Tibial artery (tissue), 4 donors: ENCODE measurements at regions not wholly inside any gene's neighbourhood (a gene's known extent, or its start where the extent isn't known, plus 50 kb on each side); places are given as distances from the start of the nearest gene placed in this dataset.
"Not testable (repeated sequence)": the region's sequence is repeated elsewhere in the genome, so short reads cannot be mapped to it uniquely, and the experiment has no call there.

ENCODE experiments used
- DNase-seq, 2 donors: peaks; one replicate each; pipeline ENCODE4 v3.0.0-alpha.2; 2019
- H3K27ac ChIP-seq, 2 donors: fragments of 200-600 bp; sonication (generic) in 1 of 2; 1 replicate in 1 of 2; 2 replicates in 1 of 2; pipeline ENCODE4 v1.5.1; 2018 to 2019; ENCODE audit warnings: mild to moderate bottlenecking in 1 of 2
- H3K27me3 ChIP-seq, 2 donors: fragments of 200-600 bp; sonication (generic) in 1 of 2; one replicate each; pipeline versions ENCODE4 v1.5.1 to v1.6.0; 2016 to 2019
- H3K36me3 ChIP-seq, 3 donors: fragments of 200-600 bp; sonication (generic) in 2 of 3; one replicate each; pipeline ENCODE4 v1.5.1; 2016 to 2019; ENCODE audit warnings: mild to moderate bottlenecking in 2 of 3
- H3K4me1 ChIP-seq, 4 donors: fragments of 200-600 bp; sonication (generic) in 2 of 4; 1 replicate in 3 of 4; 2 replicates in 1 of 4; pipeline ENCODE4 v1.5.1; 2016 to 2019
- H3K4me3 ChIP-seq, 2 donors: fragments of 200-600 bp; sonication (generic) in 1 of 2; 1 replicate in 1 of 2; 2 replicates in 1 of 2; pipeline ENCODE4 v1.5.1; 2018 to 2019; ENCODE audit warnings: mild to moderate bottlenecking in 2 of 2
- H3K9me3 ChIP-seq, 3 donors: fragments of 200-600 bp; sonication (generic) in 1 of 3; one replicate each; pipeline ENCODE4 v1.5.1; 2016 to 2019
- intact Hi-C: fragments of 100-400 bp; cut with DNase I; formaldehyde crosslinking; loops from one replicate; pipeline ENCODE4 v1.15.0; 2023; ENCODE audit warnings: low total_unique reads
- TF ChIP-seq, protein P1 (sequence below), 2 experiments: fragments of 200-600 bp in 1 of 2; fragments of 450-650 bp in 1 of 2; IDR thresholded peaks; one replicate each; pipeline ENCODE4 v1.5.1; 2017 to 2019; ENCODE audit warnings: antibody characterized with exemption in 2 of 2, mild to moderate bottlenecking in 1 of 2, moderate library complexity in 1 of 2

DNA sequence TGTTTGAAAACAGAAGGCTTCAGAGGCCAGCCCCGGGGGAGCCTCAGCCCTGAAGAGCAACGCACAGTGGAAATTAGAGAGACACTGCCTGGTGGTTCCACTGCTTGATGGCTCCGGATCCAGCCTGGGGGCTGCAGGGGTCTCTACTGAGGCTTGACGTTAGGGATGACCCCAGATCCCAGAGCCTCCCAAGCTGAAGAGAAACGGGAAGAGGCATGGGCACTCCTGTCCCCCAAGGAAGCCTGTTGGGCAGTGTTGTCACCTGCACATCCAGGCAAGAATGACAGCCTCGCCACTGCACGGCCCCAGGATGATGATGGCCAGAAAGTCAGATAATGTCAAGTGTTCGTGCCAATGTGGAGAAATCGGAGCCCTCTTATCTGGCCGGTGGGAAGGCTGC, 56.8 kb upstream of the FGF3 start:
- H3K4me1 ChIP-seq = peaks cover 0 to 10% (median 7%) of the 10 kb centered on the region in 4 donors
- DNase-seq = peak in 1 of 2 donors; percentile 51
- no peaks in the 10 kb centered on the region for H3K9me3 ChIP-seq
- peaks cover 0 to 26% of the 10 kb centered on the region in 2 donors for H3K27me3 ChIP-seq
- intact Hi-C loops = no loop called here
- TF ChIP-seq, protein P1, sequence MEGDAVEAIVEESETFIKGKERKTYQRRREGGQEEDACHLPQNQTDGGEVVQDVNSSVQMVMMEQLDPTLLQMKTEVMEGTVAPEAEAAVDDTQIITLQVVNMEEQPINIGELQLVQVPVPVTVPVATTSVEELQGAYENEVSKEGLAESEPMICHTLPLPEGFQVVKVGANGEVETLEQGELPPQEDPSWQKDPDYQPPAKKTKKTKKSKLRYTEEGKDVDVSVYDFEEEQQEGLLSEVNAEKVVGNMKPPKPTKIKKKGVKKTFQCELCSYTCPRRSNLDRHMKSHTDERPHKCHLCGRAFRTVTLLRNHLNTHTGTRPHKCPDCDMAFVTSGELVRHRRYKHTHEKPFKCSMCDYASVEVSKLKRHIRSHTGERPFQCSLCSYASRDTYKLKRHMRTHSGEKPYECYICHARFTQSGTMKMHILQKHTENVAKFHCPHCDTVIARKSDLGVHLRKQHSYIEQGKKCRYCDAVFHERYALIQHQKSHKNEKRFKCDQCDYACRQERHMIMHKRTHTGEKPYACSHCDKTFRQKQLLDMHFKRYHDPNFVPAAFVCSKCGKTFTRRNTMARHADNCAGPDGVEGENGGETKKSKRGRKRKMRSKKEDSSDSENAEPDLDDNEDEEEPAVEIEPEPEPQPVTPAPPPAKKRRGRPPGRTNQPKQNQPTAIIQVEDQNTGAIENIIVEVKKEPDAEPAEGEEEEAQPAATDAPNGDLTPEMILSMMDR (IDR thresholded peaks at IDR 0.05) = no peak
- H3K27ac ChIP-seq = no peak overlapping the region
- H3K4me3 ChIP-seq = no peak overlapping the region
- no peaks in the 10 kb centered on the region for H3K36me3 ChIP-seq

DNA sequence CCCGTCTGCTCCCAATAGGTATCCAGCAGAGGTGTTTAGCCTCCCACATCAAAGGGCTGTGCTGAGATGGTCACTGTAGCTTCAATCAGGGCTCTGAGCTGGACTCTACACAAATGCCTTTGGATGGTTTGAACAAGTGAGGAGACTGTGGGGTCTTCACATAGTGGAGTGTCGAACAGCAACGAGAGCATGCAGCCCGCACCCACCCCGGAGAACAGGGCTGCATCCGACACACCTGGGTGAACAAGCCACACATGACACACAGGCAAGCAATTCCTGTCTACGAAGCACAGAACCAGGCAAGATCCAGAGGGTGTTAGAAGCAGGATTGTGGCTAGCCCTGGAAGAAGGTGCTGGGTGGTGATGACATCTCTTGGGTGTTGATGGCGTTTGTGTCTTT, 58.0 kb upstream of the FGF3 start:
- no peaks in the 10 kb centered on the region for H3K9me3 ChIP-seq
- peaks cover 0 to 37% of the 10 kb centered on the region in 2 donors for H3K27me3 ChIP-seq
- DNase-seq = peak in 1 of 2 donors; percentile 39
- TF ChIP-seq, protein P1 (IDR thresholded peaks at IDR 0.05) = no peak
- no peaks in the 10 kb centered on the region for H3K36me3 ChIP-seq
- intact Hi-C loops = no loop called here
- peaks cover 0 to 10% (median 7%) of the 10 kb centered on the region in 4 donors for H3K4me1 ChIP-seq
- no peak overlapping the region for H3K4me3 ChIP-seq
- H3K27ac ChIP-seq = no peak overlapping the region

DNA sequence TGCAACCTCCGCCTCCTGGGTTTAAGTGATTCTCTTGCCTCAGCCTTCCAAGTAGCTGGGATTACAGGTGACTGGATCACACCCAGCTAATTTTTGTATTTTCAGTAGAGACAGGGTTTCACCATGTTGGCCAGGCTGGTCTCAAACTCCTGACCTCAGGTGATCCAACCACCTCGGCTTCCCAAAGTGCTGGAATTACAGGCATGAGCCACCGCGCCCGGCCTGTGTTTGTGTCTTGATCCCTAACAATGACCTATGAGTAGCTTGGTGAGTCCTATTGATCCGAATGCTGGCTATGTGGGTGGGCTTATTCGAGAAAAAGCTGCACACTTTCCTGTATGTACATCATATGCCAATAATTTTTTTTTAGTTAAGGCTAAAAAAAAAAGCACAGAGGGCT, 58.5 kb upstream of the FGF3 start:
- H3K4me3 ChIP-seq, H3K27ac ChIP-seq, intact Hi-C loops, DNase-seq, H3K9me3 ChIP-seq, H3K36me3 ChIP-seq: not testable (repeated sequence)
- peaks cover 0 to 10% (median 7%) of the 10 kb centered on the region in 4 donors for H3K4me1 ChIP-seq
- H3K27me3 ChIP-seq = peaks cover 0 to 41% of the 10 kb centered on the region in 2 donors

DNA sequence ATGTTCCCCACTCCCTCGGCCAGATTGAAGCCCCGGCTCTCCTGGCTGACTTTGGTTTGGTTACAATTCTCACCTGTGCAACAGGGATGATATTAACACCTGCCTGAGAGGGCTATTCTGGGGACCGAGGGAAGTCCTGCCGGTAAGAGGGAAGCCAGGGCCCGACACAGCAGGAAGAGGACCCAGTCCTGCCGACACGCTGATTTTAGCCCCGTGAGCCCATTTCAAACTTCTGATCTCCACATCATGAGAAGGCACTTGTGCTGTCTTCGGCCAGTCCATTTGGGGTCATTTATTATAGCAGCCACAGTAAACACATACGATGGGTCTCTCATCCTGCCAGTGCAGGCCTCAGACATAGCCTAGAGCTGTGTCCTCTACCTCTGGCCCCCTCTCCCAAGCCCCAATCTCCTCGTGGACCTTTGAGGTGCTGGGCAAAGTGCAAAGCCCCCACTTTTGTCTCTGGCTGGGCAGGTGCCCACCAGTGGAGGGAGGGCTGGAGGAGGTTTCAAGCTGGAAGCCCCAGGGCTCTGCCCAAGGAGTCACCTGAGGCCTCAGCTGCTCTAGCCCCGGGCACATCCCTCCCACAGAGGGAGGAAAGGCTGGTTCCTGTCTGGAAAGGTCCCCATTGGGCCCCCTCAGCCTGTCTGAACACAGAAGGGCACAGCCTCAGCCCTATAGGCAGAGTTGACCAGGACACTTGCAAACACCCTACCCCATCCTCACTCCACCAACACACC, 59.1 kb upstream of the FGF3 start:
- Histone ChIP-seq H3K4me3 (no peak overlapping the region), H3K27me3 (peaks cover 0 to 47% of the 10 kb centered on the region in 2 donors), H3K9me3 (no peaks in the 10 kb centered on the region), H3K4me1 (peaks cover 0 to 10% (median 7%) of the 10 kb centered on the region in 4 donors), H3K27ac (no peak overlapping the region), H3K36me3 (no peaks in the 10 kb centered on the region)
- peak in 1 of 2 donors; percentile 41 for DNase-seq
- intact Hi-C loops = no loop called here
- TF ChIP-seq, protein P1 (IDR thresholded peaks at IDR 0.05) = no peak

DNA sequence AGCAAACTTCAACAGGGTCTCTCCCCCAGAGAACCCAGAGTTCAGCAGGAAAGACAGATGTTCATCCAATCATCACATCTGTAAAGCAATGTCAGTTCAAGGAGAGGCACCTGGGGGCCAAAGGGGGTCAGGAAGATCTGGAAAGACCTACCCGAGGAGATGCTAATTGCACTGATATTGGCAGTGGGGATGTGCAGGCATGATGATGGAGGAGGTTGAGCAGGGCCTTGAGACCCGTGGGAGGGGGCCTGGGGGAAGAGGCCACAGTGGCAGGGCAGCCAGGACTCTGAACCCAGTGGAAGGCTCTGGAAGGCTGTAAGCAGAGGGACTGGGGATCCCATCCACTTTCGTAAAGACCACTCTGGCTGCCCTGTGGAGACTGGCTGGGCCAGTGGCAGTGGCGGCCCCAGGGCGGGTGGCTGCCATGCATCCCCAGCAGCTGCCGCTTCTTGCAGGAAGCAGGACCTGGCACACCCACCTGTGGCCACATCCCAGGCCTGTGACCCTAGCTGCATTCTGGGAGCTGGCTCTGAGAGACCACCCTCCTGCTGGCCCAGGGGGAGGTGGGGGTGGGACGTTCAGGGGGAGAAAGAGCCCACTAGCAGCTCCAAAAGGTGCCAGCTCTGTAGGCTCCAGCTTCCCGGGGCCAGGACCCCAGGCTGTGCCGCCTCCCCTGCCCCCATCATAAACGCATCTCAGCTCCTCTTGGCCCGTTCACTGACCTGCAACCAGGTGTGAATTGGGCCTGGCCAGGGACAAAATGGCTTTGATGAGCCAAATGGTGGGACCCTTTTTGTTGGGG, 59.9 kb upstream of the FGF3 start:
- no peaks in the 10 kb centered on the region for H3K9me3 ChIP-seq
- peak in 1 of 2 donors; percentile 44 for DNase-seq
- intact Hi-C loops = no loop called here
- H3K27ac ChIP-seq = no peak overlapping the region
- H3K4me1 ChIP-seq = peaks cover 0 to 10% (median 7%) of the 10 kb centered on the region in 4 donors
- peaks cover 0 to 55% of the 10 kb centered on the region in 2 donors for H3K27me3 ChIP-seq
- H3K4me3 ChIP-seq = no peak overlapping the region
- TF ChIP-seq, protein P1 (IDR thresholded peaks at IDR 0.05) = no peak
- no peaks in the 10 kb centered on the region for H3K36me3 ChIP-seq

DNA sequence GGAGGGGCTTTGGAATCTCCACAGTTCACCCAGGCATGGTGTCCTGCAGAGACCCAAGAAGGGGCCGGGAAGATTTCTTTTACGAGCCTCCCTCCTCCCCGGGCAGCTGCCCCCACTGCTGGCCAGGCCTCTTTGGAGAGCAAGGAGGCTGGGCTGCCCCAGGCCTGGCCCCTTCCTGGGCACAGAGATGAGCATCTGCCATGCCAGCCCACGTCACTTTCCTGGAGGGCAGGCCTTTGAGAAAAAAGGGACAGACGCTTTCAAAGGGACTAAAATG, 60.5 kb upstream of the FGF3 start:
- Histone ChIP-seq H3K9me3 (no peaks in the 10 kb centered on the region), H3K36me3 (no peaks in the 10 kb centered on the region), H3K27ac (no peak overlapping the region), H3K4me1 (peaks cover 0 to 9% (median 7%) of the 10 kb centered on the region in 4 donors), H3K27me3 (peaks cover 0 to 60% of the 10 kb centered on the region in 2 donors), H3K4me3 (no peak overlapping the region)
- intact Hi-C loops = no loop called here
- TF ChIP-seq, protein P1 (IDR thresholded peaks at IDR 0.05) = no peak
- DNase-seq = peak in 1 of 2 donors; percentile 27
